HG03439 (cell line): ENCODE measurements at regions not wholly inside any gene's neighbourhood (a gene's known extent, or its start where the extent isn't known, plus 50 kb on each side); places are given as distances from the start of the nearest gene placed in this dataset.
A peak's percentile ranks its signal among the peaks of the same experiment; 100 is the strongest.

Experiments used
- ATAC-seq: cut with Tn5 transposase; IDR thresholded peaks from one replicate; pipeline ENCODE4 v1.9.1; 2021; ENCODE audit warnings: mild to moderate bottlenecking, moderate library complexity; ENCODE audit not compliant: unreplicated experiment

GRCh38 chr1:194309269-194309668 is 1122.9 kb upstream of the B3GALT2 start:
- ATAC-seq, result no peak

GRCh38 chr1:194300776-194301175 is 1114.4 kb upstream of the B3GALT2 start:
- no peak for ATAC-seq

- no peak for ATAC-seq
These were observed 1113.9 kb upstream of the B3GALT2 start for GRCh38 chr1:194300340-194300739.

GRCh38 chr1:194298007-194298598 is 1111.7 kb upstream of the B3GALT2 start:
- ATAC-seq, result no peak

GRCh38 chr1:194297094-194297493 is 1110.7 kb upstream of the B3GALT2 start:
- no peak for ATAC-seq

- no peak for ATAC-seq
These were observed 1109.8 kb upstream of the B3GALT2 start for GRCh38 chr1:194296201-194296600.

- peak; percentile 93 for ATAC-seq
These were observed 1109.3 kb upstream of the B3GALT2 start for GRCh38 chr1:194295685-194296084.

- ATAC-seq, result no peak
These were observed 1107.5 kb upstream of the B3GALT2 start for GRCh38 chr1:194293851-194294405.

GRCh38 chr1:194292966-194293365 is 1106.6 kb upstream of the B3GALT2 start:
- no peak for ATAC-seq

- ATAC-seq, result peak; percentile 95
These were observed 1103.3 kb upstream of the B3GALT2 start for GRCh38 chr1:194289569-194290266.

GRCh38 chr1:194288238-194288637 is 1101.8 kb upstream of the B3GALT2 start:
- no peak for ATAC-seq

GRCh38 chr1:194281376-194281775 is 1095.0 kb upstream of the B3GALT2 start:
- ATAC-seq, result no peak

- no peak for ATAC-seq
These were observed 1094.0 kb upstream of the B3GALT2 start for GRCh38 chr1:194280463-194280862.

- peak; percentile 90 for ATAC-seq
These were observed 1093.6 kb upstream of the B3GALT2 start for GRCh38 chr1:194279975-194280374.

- ATAC-seq, result peak; percentile 47
These were observed 1091.5 kb upstream of the B3GALT2 start for GRCh38 chr1:194277927-194278326.

- no peak for ATAC-seq
These were observed 1087.2 kb upstream of the B3GALT2 start for GRCh38 chr1:194273660-194274059.

- no peak for ATAC-seq
These were observed 1082.4 kb upstream of the B3GALT2 start for GRCh38 chr1:194268839-194269238.

GRCh38 chr1:194267021-194267420 is 1080.6 kb upstream of the B3GALT2 start:
- ATAC-seq, result no peak

GRCh38 chr1:194256010-194256409 is 1069.6 kb upstream of the B3GALT2 start:
- no peak for ATAC-seq

- no peak for ATAC-seq
These were observed 1065.8 kb upstream of the B3GALT2 start for GRCh38 chr1:194252199-194252598.

- ATAC-seq, result no peak
These were observed 1054.8 kb upstream of the B3GALT2 start for GRCh38 chr1:194241215-194241614.

- ATAC-seq, result no peak
These were observed 1046.7 kb upstream of the B3GALT2 start for GRCh38 chr1:194233069-194233468.
